H1 (cell line): ENCODE measurements at regions not wholly inside any gene's neighbourhood (a gene's known extent, or its start where the extent isn't known, plus 50 kb on each side); places are given as distances from the start of the nearest gene placed in this dataset.

Experiments
- CTCF ChIA-PET: fragments of 300-600 bp; sonication (Branson Sonifier 250); formaldehyde crosslinking; loops from one replicate; lab custom pipeline; 2021; ENCODE audit not compliant: partially characterized antibody; lab: Charles Lee
- POLR2A ChIA-PET: fragments of 300-600 bp; sonication (Branson Sonifier 250); formaldehyde crosslinking; loops from one replicate; lab custom pipeline; 2021; ENCODE audit warnings: inconsistent platforms; ENCODE audit not compliant: partially characterized antibody; lab: Charles Lee
- DNase-seq, 2 experiments: peaks; one replicate each; pipeline versions ENCODE4 v3.0.0 to v3.0.0-alpha.2; 2010 to 2022; ENCODE audit warnings: low spot score in 2 of 2, low read depth in 1 of 2, mixed read lengths in 1 of 2
- FAIRE-seq: peaks from 2 replicates; lab custom pipeline; 2011; peaks lifted over from hg19 to GRCh38; lab: Jason Lieb, UNC
- H2AFZ ChIP-seq: 2 replicates; pipeline ENCODE4 v1.8.1; 2012; ENCODE audit warnings: low read length, inconsistent platforms
- H2AK5ac ChIP-seq: 2 replicates; pipeline ENCODE4 v1.6.1; 2013; ENCODE audit warnings: low read depth, low read length
- H2BK120ac ChIP-seq: replicated peaks from 2 replicates; pipeline ENCODE3; 2013; ENCODE audit warnings: low read depth, low read length, inconsistent platforms
- H2BK12ac ChIP-seq: 2 replicates; pipeline ENCODE4 v1.6.1; 2013; ENCODE audit warnings: low read depth, low read length
- H2BK15ac ChIP-seq: 2 replicates; pipeline ENCODE4 v1.6.1; 2013; ENCODE audit warnings: low read length
- H2BK20ac ChIP-seq: 2 replicates; pipeline ENCODE4 v1.6.1; 2013; ENCODE audit warnings: low read length
- H2BK5ac ChIP-seq: 2 replicates; pipeline ENCODE4 v1.6.1; 2013; ENCODE audit warnings: low read depth, low read length
- H3K14ac ChIP-seq: 2 replicates; pipeline ENCODE4 v1.6.1; 2013; ENCODE audit warnings: inconsistent platforms; ENCODE audit not compliant: insufficient read length
- H3K18ac ChIP-seq: 2 replicates; pipeline ENCODE4 v1.6.1; 2013; ENCODE audit warnings: low read length; ENCODE audit errors: extremely low read depth
- H3K23ac ChIP-seq: 2 replicates; pipeline ENCODE4 v1.6.1; 2013; ENCODE audit warnings: inconsistent platforms; ENCODE audit not compliant: insufficient read length
- H3K23me2 ChIP-seq: 2 replicates; pipeline ENCODE4 v1.6.1; 2013; ENCODE audit warnings: low read depth, low read length
- H3K27ac ChIP-seq: 2 replicates; pipeline ENCODE4 v1.6.1; 2011; ENCODE audit warnings: low read depth, low read length, inconsistent platforms
- H3K27me3 ChIP-seq, 4 experiments: replicated peaks in 1 of 4; 1 replicate in 1 of 4; 2 replicates in 3 of 4; pipeline versions ENCODE4 v1.6.1 to v1.8.1; 2011 to 2013; ENCODE audit warnings: low read length in 3 of 4, mild to moderate bottlenecking in 3 of 4, inconsistent platforms in 2 of 4, mixed read lengths in 2 of 4, moderate library complexity in 1 of 4; ENCODE audit not compliant: control insufficient read depth in 3 of 4, insufficient read depth in 3 of 4; ENCODE audit errors: extremely low read depth in 1 of 4
- H3K36me3 ChIP-seq, 4 experiments: 2 replicates each; pipeline versions ENCODE4 v1.6.1 to v1.8.1; 2011 to 2013; ENCODE audit warnings: mild to moderate bottlenecking in 4 of 4, low read length in 3 of 4, moderate library complexity in 2 of 4, control low read depth in 1 of 4, inconsistent platforms in 1 of 4; ENCODE audit not compliant: insufficient read depth in 4 of 4, control insufficient read depth in 2 of 4
- H3K4ac ChIP-seq: replicated peaks from 2 replicates; pipeline ENCODE3; 2013; ENCODE audit warnings: low read length, low read depth, mixed read lengths, inconsistent platforms; ENCODE audit not compliant: insufficient read length
- H3K4me1 ChIP-seq, 4 experiments: replicated peaks in 1 of 4; 1 replicate in 1 of 4; 2 replicates in 3 of 4; pipeline versions ENCODE4 v1.6.1 to v1.8.1; 2011 to 2013; ENCODE audit warnings: low read length in 3 of 4, inconsistent platforms in 2 of 4, mixed read lengths in 1 of 4; ENCODE audit not compliant: insufficient read depth in 4 of 4, control insufficient read depth in 3 of 4
- H3K4me2 ChIP-seq, 2 experiments: 2 replicates each; pipeline versions ENCODE4 v1.6.1 to v1.8.1; 2011 to 2013; ENCODE audit warnings: low read depth in 2 of 2, low read length in 2 of 2, control low read depth in 1 of 2, inconsistent platforms in 1 of 2, mild to moderate bottlenecking in 1 of 2; ENCODE audit not compliant: insufficient read depth in 1 of 2
- H3K4me3 ChIP-seq, 4 experiments: fragments of 200-600, 300-600 bp in 1 of 4; sonication (generic), shearing (Covaris generic), sonication (Bioruptor Twin) in 1 of 4; 2 replicates each; pipeline versions ENCODE4 v1.5.1 to v1.8.1; 2011 to 2016; ENCODE audit warnings: low read length in 4 of 4, low read depth in 3 of 4, control low read depth in 2 of 4, inconsistent platforms in 2 of 4, mild to moderate bottlenecking in 2 of 4, mixed read lengths in 1 of 4, moderate library complexity in 1 of 4; ENCODE audit not compliant: insufficient read depth in 2 of 4; ENCODE audit errors: extremely low read depth in 1 of 4
- H3K56ac ChIP-seq: replicated peaks from 2 replicates; pipeline ENCODE3; 2013; ENCODE audit warnings: low read depth, mild to moderate bottlenecking, mixed read lengths, low read length, inconsistent platforms; ENCODE audit not compliant: insufficient read length
- H3K79me1 ChIP-seq: 2 replicates; pipeline ENCODE4 v1.6.1; 2013; ENCODE audit warnings: low read depth, low read length, control low read depth
- H3K79me2 ChIP-seq, 2 experiments: 2 replicates each; pipeline versions ENCODE4 v1.6.1 to v1.8.1; 2012 to 2013; ENCODE audit warnings: low read length in 2 of 2, mild to moderate bottlenecking in 2 of 2, inconsistent platforms in 1 of 2; ENCODE audit not compliant: insufficient read depth in 2 of 2, control insufficient read depth in 1 of 2
- H3K9ac ChIP-seq, 4 experiments: replicated peaks in 1 of 4; 1 replicate in 1 of 4; 2 replicates in 3 of 4; pipeline versions ENCODE4 v1.6.1 to v1.8.1; 2011 to 2013; ENCODE audit warnings: low read depth in 3 of 4, low read length in 3 of 4, control low read depth in 2 of 4, mild to moderate bottlenecking in 2 of 4, moderate library complexity in 2 of 4, inconsistent platforms in 1 of 4; ENCODE audit errors: extremely low read depth in 1 of 4
- H3K9me3 ChIP-seq, 2 experiments: 2 replicates each; pipeline versions ENCODE4 v1.6.1 to v1.8.1; 2012 to 2013; ENCODE audit warnings: mild to moderate bottlenecking in 2 of 2, moderate library complexity in 2 of 2, control low read depth in 1 of 2, inconsistent platforms in 1 of 2, low read depth in 1 of 2, low read length in 1 of 2, mixed read lengths in 1 of 2; ENCODE audit not compliant: insufficient read depth in 2 of 2
- H4K20me1 ChIP-seq, 2 experiments: replicated peaks in 1 of 2; 2 replicates each; pipeline versions ENCODE3 to v1.8.1; 2011 to 2013; ENCODE audit warnings: inconsistent platforms in 2 of 2, low read length in 2 of 2, mild to moderate bottlenecking in 1 of 2; ENCODE audit not compliant: insufficient read depth in 2 of 2, control insufficient read depth in 1 of 2
- H4K5ac ChIP-seq: 2 replicates; pipeline ENCODE4 v1.6.1; 2013; ENCODE audit warnings: low read length, low read depth, mixed read lengths, inconsistent platforms; ENCODE audit not compliant: insufficient read length
- H4K8ac ChIP-seq: 2 replicates; pipeline ENCODE4 v1.8.0; 2013; ENCODE audit warnings: mild to moderate bottlenecking, moderate library complexity, low read length, inconsistent platforms; ENCODE audit not compliant: insufficient read depth; ENCODE audit errors: extremely low read depth
- H4K91ac ChIP-seq: replicated peaks from 2 replicates; pipeline ENCODE3; 2013; ENCODE audit warnings: low read length, mixed read lengths, inconsistent platforms; ENCODE audit not compliant: insufficient read length
- HDAC6 ChIP-seq: IDR thresholded peaks from one replicate; pipeline ENCODE4 v1.7.1; 2012; ENCODE audit warnings: low read depth, mild to moderate bottlenecking, inconsistent platforms, low read length, moderate library complexity
- RFX5 ChIP-seq: IDR thresholded peaks from 2 replicates; pipeline ENCODE4 v1.6.1; 2011; ENCODE audit warnings: low read depth, low read length, improper control_type of control experiment, borderline replicate concordance
- WGBS, 2 experiments: shearing (Covaris generic) in 1 of 2; methylation state at CpG; one replicate each; pipeline versions ENCODE4 v1.1.6 to v1.1.7; 2013 to 2015; ENCODE audit warnings: low lambda C conversion rate in 2 of 2, mixed read lengths in 2 of 2, inconsistent platforms in 1 of 2, low coverage in 1 of 2, missing lambda C conversion rate in 1 of 2; ENCODE audit not compliant: insufficient replicate concordance in 2 of 2, insufficient coverage in 1 of 2, insufficient read length in 1 of 2; ENCODE audit errors: extremely low coverage in 1 of 2, missing lambda C conversion rate in 1 of 2; 5-methylcytosine and 5-hydroxymethylcytosine counted together

DNA sequence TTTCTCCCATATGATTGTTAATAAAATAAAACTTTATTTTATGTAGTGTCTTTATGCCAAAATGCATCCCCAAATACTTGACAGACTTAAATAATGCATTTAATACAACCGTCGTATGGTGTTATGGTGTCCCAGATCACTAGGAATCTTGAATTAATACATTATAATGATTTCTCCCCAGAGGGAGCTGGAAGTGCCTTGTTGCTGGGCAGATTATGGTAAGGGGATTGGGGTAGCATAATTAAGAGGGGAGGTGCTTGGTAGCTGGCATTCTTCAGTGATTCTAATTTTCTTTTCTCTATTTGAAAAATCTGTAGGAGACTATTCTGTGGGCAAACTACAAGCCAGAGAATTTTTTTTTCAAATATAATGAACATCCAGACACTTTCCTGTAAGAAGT is 1043.7 kb downstream of the ADGRL2 start:
- no peaks in the 10 kb centered on the region for H3K79me1 ChIP-seq
- no peak overlapping the region for H2BK120ac ChIP-seq
- no peak for DNase-seq
- FAIRE-seq: no peak
- peak; percentile 89 for TF ChIP-seq RFX5
- TF ChIP-seq HDAC6: no peak
- H2BK15ac ChIP-seq: no peak overlapping the region
- H3K9me3 ChIP-seq: no peaks in the 10 kb centered on the region
- no peaks in the 10 kb centered on the region for H4K20me1 ChIP-seq
- 93% methylated on average over 2 of the region's 2 CpGs; no CpG with 5 or more reads in 1 of the 2 experiments for WGBS, 2 experiments
- no peak overlapping the region for H4K5ac ChIP-seq
- no peak overlapping the region for H2BK5ac ChIP-seq
- H3K27me3 ChIP-seq: no peaks in the 10 kb centered on the region
- no peak overlapping the region for H2BK12ac ChIP-seq
- no peak overlapping the region for H4K8ac ChIP-seq
- no peak overlapping the region for H2BK20ac ChIP-seq
- no peak overlapping the region for H3K14ac ChIP-seq
- H3K23ac ChIP-seq: no peak overlapping the region
- H2AFZ ChIP-seq: no peak overlapping the region
- H4K91ac ChIP-seq: no peak overlapping the region
- CTCF ChIA-PET: interaction anchor here (0.7 kb wide), 1 partner anchor 184 kb away, joined by 3 read pairs; no protein-coding TSS in a partner anchor
- H3K56ac ChIP-seq: no peak overlapping the region
- H3K4me1 ChIP-seq: peaks cover 3 to 24% (median 15%) of the 10 kb centered on the region in 4 experiments; a peak in 6 of 7 replicates
- H3K23me2 ChIP-seq: no peaks in the 10 kb centered on the region; the same call in 1 of the 2 replicates
- no peak overlapping the region for H3K18ac ChIP-seq
- H3K4me3 ChIP-seq: no peak overlapping the region
- H2AK5ac ChIP-seq: no peak overlapping the region
- H3K4me2 ChIP-seq: peak overlapping the region; percentile 21 to 31; a peak in 1 of 4 replicates
- peaks cover 0 to 30% of the 10 kb centered on the region in 2 experiments; a peak in 2 of 4 replicates for H3K79me2 ChIP-seq
- no peak overlapping the region for H3K9ac ChIP-seq
- H3K36me3 ChIP-seq: no peaks in the 10 kb centered on the region
- POLR2A ChIA-PET: no interaction called here
- H3K27ac ChIP-seq: no peak overlapping the region
- H3K4ac ChIP-seq: no peak overlapping the region
